ENCODE measurements at regions not wholly inside any gene's neighbourhood (a gene's known extent, or its start where the extent isn't known, plus 50 kb on each side); places are given as distances from the start of the nearest gene placed in this dataset.

GRCh38 chr5:54601411-54602230, 84.1 kb downstream of the SNX18 start:
- no peaks in the 10 kb centered on the region for H3K36me3 ChIP-seq
- peak overlapping the region; percentile 52 to 62 for H3K27ac ChIP-seq
- intact Hi-C loops (cut with DNase I) = no loop called here
- DNase-seq (ENCODE audit: low spot score in 2 of 2) = no peak
- no peak for TF ChIP-seq CTCF (IDR thresholded peaks at IDR 0.05)
- no peaks in the 10 kb centered on the region for H3K27me3 ChIP-seq
- H3K4me1 ChIP-seq = peaks cover 4 to 15% of the 10 kb centered on the region in 2 donors
- no peak overlapping the region for H3K4me3 ChIP-seq
- peaks cover 0 to 3% of the 10 kb centered on the region in 2 donors for H3K9me3 ChIP-seq
